ENCODE measurements at regions not wholly inside any gene's neighbourhood (a gene's known extent, or its start where the extent isn't known, plus 50 kb on each side); places are given as distances from the start of the nearest gene placed in this dataset.

- TF ChIP-seq, protein P1, sequence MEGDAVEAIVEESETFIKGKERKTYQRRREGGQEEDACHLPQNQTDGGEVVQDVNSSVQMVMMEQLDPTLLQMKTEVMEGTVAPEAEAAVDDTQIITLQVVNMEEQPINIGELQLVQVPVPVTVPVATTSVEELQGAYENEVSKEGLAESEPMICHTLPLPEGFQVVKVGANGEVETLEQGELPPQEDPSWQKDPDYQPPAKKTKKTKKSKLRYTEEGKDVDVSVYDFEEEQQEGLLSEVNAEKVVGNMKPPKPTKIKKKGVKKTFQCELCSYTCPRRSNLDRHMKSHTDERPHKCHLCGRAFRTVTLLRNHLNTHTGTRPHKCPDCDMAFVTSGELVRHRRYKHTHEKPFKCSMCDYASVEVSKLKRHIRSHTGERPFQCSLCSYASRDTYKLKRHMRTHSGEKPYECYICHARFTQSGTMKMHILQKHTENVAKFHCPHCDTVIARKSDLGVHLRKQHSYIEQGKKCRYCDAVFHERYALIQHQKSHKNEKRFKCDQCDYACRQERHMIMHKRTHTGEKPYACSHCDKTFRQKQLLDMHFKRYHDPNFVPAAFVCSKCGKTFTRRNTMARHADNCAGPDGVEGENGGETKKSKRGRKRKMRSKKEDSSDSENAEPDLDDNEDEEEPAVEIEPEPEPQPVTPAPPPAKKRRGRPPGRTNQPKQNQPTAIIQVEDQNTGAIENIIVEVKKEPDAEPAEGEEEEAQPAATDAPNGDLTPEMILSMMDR (IDR thresholded peaks at IDR 0.05): no peak
- ATAC-seq (no peak), DNase-seq (no peak)
- Histone ChIP-seq H3K9me3 (no peaks in the 10 kb centered on the region), H3K4me1 (ENCODE audit: low read depth) (no peaks in the 10 kb centered on the region), H3K4me3 (no peak overlapping the region), H3K36me3 (ENCODE audit: low read depth) (no peaks in the 10 kb centered on the region)
- intact Hi-C loops (cut with DNase I, micrococcal nuclease): no loop called here
These were observed 468.0 kb downstream of the TSHZ3 start for GRCh38 chr19:30881281-30881680.

DNA sequence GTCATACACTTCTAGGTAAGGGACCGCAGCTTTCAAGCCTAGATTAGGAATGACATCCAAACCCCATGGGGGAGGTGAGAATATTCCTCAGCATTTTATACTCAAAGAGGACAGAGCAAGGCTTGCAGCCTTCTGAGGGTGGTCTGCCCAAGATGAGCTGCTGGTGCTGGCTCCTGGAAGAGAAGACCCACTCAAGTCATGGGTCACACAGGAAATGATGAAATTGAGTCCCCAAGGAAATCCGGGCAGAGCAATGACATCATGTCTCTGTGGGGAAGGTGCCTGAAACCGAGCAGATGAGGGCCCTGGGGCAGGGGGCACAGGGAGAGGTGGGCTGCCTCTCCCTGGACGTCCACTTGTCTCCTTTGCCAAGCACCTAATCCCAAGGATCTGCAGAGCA is 468.7 kb downstream of the TSHZ3 start:
- intact Hi-C loops (cut with DNase I, micrococcal nuclease): no loop called here
- ATAC-seq (no peak), DNase-seq (no peak)
- H3K36me3 ChIP-seq (ENCODE audit: low read depth): no peaks in the 10 kb centered on the region
- TF ChIP-seq, protein P1 (IDR thresholded peaks at IDR 0.05): no peak
- H3K4me3 ChIP-seq: no peak overlapping the region
- H3K9me3 ChIP-seq: no peaks in the 10 kb centered on the region
- H3K4me1 ChIP-seq (ENCODE audit: low read depth): no peaks in the 10 kb centered on the region

DNA sequence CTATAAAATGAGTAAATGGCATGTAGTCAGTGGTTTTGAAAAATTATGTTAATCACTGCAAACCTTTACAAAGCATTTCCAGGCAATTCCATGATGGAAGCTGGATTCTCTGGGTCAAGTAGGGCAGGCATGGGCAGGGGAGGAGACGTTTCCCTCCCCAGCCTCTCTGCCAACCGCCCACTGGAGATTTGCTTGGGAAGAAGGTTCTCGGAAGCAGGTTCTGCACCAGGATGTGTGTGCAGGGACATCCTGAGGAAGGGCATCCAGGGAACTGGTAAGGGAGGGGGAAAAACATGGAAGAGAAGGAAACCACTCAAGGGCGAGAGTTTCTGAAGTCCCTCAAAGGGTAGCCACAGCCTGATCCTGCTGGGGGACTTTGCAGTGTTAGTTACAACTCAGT is 469.1 kb downstream of the TSHZ3 start:
- H3K36me3 ChIP-seq (ENCODE audit: low read depth): no peaks in the 10 kb centered on the region
- intact Hi-C loops (cut with DNase I, micrococcal nuclease): no loop called here

DNA sequence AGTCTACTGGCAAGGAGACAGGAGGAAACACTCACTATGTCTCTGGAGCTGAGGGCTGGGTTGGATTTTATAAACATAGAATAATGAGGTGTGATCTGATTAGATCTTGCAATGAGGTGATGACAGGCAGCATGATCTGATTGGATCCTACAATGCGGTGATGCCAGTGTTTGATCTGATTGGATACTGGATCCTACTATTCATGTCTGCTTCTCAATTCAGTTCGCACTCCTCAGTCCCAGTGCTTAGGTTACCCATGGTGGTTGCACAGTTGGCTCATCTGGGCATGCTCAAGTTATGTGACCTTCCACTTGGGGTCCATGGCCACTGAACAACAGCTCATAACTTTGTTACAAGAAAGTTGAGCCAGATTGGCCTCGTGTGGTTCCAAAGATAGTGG is 469.5 kb downstream of the TSHZ3 start:
- no peaks in the 10 kb centered on the region for H3K36me3 ChIP-seq (ENCODE audit: low read depth)
- TF ChIP-seq, protein P1 (IDR thresholded peaks at IDR 0.05): no peak
- no peaks in the 10 kb centered on the region for H3K4me1 ChIP-seq (ENCODE audit: low read depth)
- H3K4me3 ChIP-seq: no peak overlapping the region
- intact Hi-C loops (cut with DNase I, micrococcal nuclease): no loop called here
- DNase-seq (no peak), ATAC-seq (no peak)
- H3K9me3 ChIP-seq: no peaks in the 10 kb centered on the region

More for the DNA sequence above, 469.1 kb downstream of the TSHZ3 start:
- H3K4me3 ChIP-seq: no peak overlapping the region
- TF ChIP-seq, protein P1 (IDR thresholded peaks at IDR 0.05): no peak
- ATAC-seq: no peak
- no peaks in the 10 kb centered on the region for H3K4me1 ChIP-seq (ENCODE audit: low read depth)
- H3K9me3 ChIP-seq: no peaks in the 10 kb centered on the region
- DNase-seq: no peak

DNA sequence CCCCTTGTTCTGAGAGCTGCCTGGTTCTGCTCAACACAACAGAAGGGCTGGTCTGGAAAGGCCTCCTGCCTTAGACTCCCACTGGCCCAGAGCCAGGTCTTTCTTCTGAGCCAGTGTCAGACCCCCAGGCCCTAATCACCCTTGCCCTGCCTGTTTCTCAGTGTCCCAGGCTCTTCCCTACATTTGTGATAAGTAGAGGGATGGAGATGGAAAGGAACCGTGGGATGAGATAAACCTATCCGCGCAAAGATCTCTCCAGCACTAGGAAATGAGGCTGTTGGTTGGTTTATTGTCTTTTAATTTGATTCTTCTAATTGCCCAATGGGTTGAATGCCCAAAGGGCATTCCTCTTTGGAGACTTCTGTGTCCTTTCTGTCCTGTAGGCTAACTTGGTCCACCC is 470.0 kb downstream of the TSHZ3 start:
- Histone ChIP-seq H3K4me3 (no peak overlapping the region), H3K9me3 (no peaks in the 10 kb centered on the region), H3K36me3 (ENCODE audit: low read depth) (no peaks in the 10 kb centered on the region), H3K4me1 (ENCODE audit: low read depth) (no peaks in the 10 kb centered on the region)
- DNase-seq: no peak
- TF ChIP-seq, protein P1 (IDR thresholded peaks at IDR 0.05): no peak
- no peak for ATAC-seq
- intact Hi-C loops (cut with DNase I, micrococcal nuclease): no loop called here

DNA sequence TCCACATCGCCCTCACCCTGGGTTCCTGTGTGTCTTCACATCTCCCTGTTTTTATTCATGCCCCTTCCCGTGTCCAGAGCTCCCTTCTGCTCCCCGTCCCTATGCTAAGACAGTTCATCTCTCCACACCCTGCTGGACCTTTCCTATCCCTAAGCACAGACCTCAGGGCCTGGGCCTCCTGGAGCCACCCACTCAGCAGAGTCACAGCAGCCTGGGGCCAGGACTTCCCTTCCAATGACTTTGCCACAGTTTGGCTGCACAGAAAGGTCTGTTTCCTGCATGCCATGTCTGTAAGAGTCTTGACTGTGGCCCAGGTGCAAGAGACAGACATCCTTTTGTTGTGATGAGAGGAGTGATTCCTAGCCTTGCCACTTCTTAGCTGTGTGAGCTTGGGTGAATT is 470.7 kb downstream of the TSHZ3 start:
- H3K36me3 ChIP-seq (ENCODE audit: low read depth): no peaks in the 10 kb centered on the region
- no peaks in the 10 kb centered on the region for H3K4me1 ChIP-seq (ENCODE audit: low read depth)
- H3K9me3 ChIP-seq: no peaks in the 10 kb centered on the region
- TF ChIP-seq, protein P1 (IDR thresholded peaks at IDR 0.05): no peak
- H3K4me3 ChIP-seq: no peak overlapping the region
- ATAC-seq (no peak), DNase-seq (no peak)
- intact Hi-C loops (cut with DNase I, micrococcal nuclease): no loop called here
